ENCODE measurements at regions not wholly inside any gene's neighbourhood (a gene's known extent, or its start where the extent isn't known, plus 50 kb on each side); places are given as distances from the start of the nearest gene placed in this dataset.

GRCh38 chr11:101296896-101297295 lies 167.3 kb upstream of the PGR start:
- DNase-seq (ENCODE audit: insufficient read length, low spot score, missing footprints), result no peak
- H3K79me2 ChIP-seq (ENCODE audit: insufficient read depth, low read length), result no peaks in the 10 kb centered on the region
- TF ChIP-seq CTCF (IDR thresholded peaks at IDR 0.05; ENCODE audit: extremely low read depth, low read depth, low read length), result no peak

GRCh38 chr11:101292661-101293240 lies 163.1 kb upstream of the PGR start:
- H3K36me3 ChIP-seq (ENCODE audit: insufficient read depth, low read length), result no peaks in the 10 kb centered on the region
- no peak overlapping the region for H3K4me3 ChIP-seq (ENCODE audit: insufficient read depth, low read length)
- H3K27me3 ChIP-seq (ENCODE audit: insufficient read depth, low read length), result no peaks in the 10 kb centered on the region
- peaks cover 2% of the 10 kb centered on the region for H3K9me3 ChIP-seq (ENCODE audit: low read depth, low read length)
- H3K4me2 ChIP-seq (ENCODE audit: insufficient read depth, low read length), result no peak overlapping the region
- H4K20me1 ChIP-seq (ENCODE audit: insufficient read depth, low read length), result no peaks in the 10 kb centered on the region
- no peaks in the 10 kb centered on the region for H3K79me2 ChIP-seq (ENCODE audit: insufficient read depth, low read length)
- no peak overlapping the region for H2AFZ ChIP-seq (ENCODE audit: low read length)
- TF ChIP-seq CTCF (IDR thresholded peaks at IDR 0.05; ENCODE audit: extremely low read depth, low read depth, low read length), result no peak
- DNase-seq (ENCODE audit: insufficient read length, low spot score, missing footprints), result no peak
- no peak overlapping the region for H3K27ac ChIP-seq (ENCODE audit: low read depth, low read length)
- no peaks in the 10 kb centered on the region for H3K4me1 ChIP-seq (ENCODE audit: insufficient read depth, low read length)

More at GRCh38 chr11:101296896-101297295, 167.3 kb upstream of the PGR start:
- Histone ChIP-seq H3K27ac (ENCODE audit: low read depth, low read length) (no peak overlapping the region), H3K36me3 (ENCODE audit: insufficient read depth, low read length) (no peaks in the 10 kb centered on the region), H3K4me2 (ENCODE audit: insufficient read depth, low read length) (no peak overlapping the region), H3K4me3 (ENCODE audit: insufficient read depth, low read length) (no peak overlapping the region), H3K9me3 (ENCODE audit: low read depth, low read length) (peaks cover 2% of the 10 kb centered on the region), H4K20me1 (ENCODE audit: insufficient read depth, low read length) (no peaks in the 10 kb centered on the region), H3K4me1 (ENCODE audit: insufficient read depth, low read length) (no peaks in the 10 kb centered on the region), H2AFZ (ENCODE audit: low read length) (no peak overlapping the region), H3K27me3 (ENCODE audit: insufficient read depth, low read length) (no peaks in the 10 kb centered on the region)

- no peaks in the 10 kb centered on the region for H3K79me2 ChIP-seq (ENCODE audit: insufficient read depth, low read length)
- no peak overlapping the region for H3K4me2 ChIP-seq (ENCODE audit: insufficient read depth, low read length)
- H3K4me3 ChIP-seq (ENCODE audit: insufficient read depth, low read length), result no peak overlapping the region
- H3K9me3 ChIP-seq (ENCODE audit: low read depth, low read length), result peaks cover 2% of the 10 kb centered on the region
- H3K4me1 ChIP-seq (ENCODE audit: insufficient read depth, low read length), result no peaks in the 10 kb centered on the region
- no peaks in the 10 kb centered on the region for H4K20me1 ChIP-seq (ENCODE audit: insufficient read depth, low read length)
- no peak for TF ChIP-seq CTCF (IDR thresholded peaks at IDR 0.05; ENCODE audit: extremely low read depth, low read depth, low read length)
- no peak overlapping the region for H2AFZ ChIP-seq (ENCODE audit: low read length)
- H3K36me3 ChIP-seq (ENCODE audit: insufficient read depth, low read length), result no peaks in the 10 kb centered on the region
- no peaks in the 10 kb centered on the region for H3K27me3 ChIP-seq (ENCODE audit: insufficient read depth, low read length)
- H3K27ac ChIP-seq (ENCODE audit: low read depth, low read length), result no peak overlapping the region
- no peak for DNase-seq (ENCODE audit: insufficient read length, low spot score, missing footprints)
Measured at GRCh38 chr11:101291279-101291678, 161.7 kb upstream of the PGR start.

GRCh38 chr11:101288392-101288791 lies 158.8 kb upstream of the PGR start:
- Histone ChIP-seq H3K4me3 (ENCODE audit: insufficient read depth, low read length) (no peak overlapping the region), H3K4me1 (ENCODE audit: insufficient read depth, low read length) (no peaks in the 10 kb centered on the region), H4K20me1 (ENCODE audit: insufficient read depth, low read length) (no peaks in the 10 kb centered on the region), H3K27ac (ENCODE audit: low read depth, low read length) (no peak overlapping the region), H3K79me2 (ENCODE audit: insufficient read depth, low read length) (no peaks in the 10 kb centered on the region), H3K4me2 (ENCODE audit: insufficient read depth, low read length) (no peak overlapping the region), H3K9me3 (ENCODE audit: low read depth, low read length) (no peaks in the 10 kb centered on the region), H3K27me3 (ENCODE audit: insufficient read depth, low read length) (no peaks in the 10 kb centered on the region), H3K36me3 (ENCODE audit: insufficient read depth, low read length) (no peaks in the 10 kb centered on the region), H2AFZ (ENCODE audit: low read length) (no peak overlapping the region)
- DNase-seq (ENCODE audit: insufficient read length, low spot score, missing footprints), result no peak
- no peak for TF ChIP-seq CTCF (IDR thresholded peaks at IDR 0.05; ENCODE audit: extremely low read depth, low read depth, low read length)

All from osteoblast (primary cell).